IPS-NIHi7 (cell line): ENCODE measurements at regions not wholly inside any gene's neighbourhood (a gene's known extent, or its start where the extent isn't known, plus 50 kb on each side); places are given as distances from the start of the nearest gene placed in this dataset.

ENCODE experiments used
- DNase-seq: peaks from one replicate; pipeline ENCODE4 v3.0.0; 2012; ENCODE audit warnings: mixed read lengths; ENCODE audit errors: extremely low spot score

- DNase-seq: no peak
Measured at GRCh38 chr15:47566610-47567009, 150.7 kb upstream of the SEMA6D start.

- DNase-seq: no peak
Measured at GRCh38 chr15:47568030-47568429, 149.3 kb upstream of the SEMA6D start.

DNA sequence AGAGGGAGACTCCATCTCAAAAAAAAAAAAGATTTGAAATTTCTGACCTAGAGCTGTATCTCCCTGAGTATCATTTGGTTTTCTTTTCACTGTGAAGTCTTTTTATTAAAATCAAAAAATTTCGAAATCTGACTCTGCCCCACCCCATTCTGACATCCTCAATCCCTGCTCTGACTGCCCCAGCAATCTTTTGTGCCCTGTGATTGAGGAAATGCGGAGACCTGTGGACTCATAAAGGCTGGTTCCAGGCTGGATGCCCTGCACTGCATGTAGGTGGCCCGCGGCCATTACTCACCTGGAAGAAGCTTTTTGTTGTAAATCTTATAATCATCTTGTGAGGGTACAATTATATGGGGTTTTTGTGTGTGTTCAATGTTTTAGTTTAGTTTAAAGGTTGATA is 147.3 kb upstream of the SEMA6D start:
- DNase-seq: no peak

DNA sequence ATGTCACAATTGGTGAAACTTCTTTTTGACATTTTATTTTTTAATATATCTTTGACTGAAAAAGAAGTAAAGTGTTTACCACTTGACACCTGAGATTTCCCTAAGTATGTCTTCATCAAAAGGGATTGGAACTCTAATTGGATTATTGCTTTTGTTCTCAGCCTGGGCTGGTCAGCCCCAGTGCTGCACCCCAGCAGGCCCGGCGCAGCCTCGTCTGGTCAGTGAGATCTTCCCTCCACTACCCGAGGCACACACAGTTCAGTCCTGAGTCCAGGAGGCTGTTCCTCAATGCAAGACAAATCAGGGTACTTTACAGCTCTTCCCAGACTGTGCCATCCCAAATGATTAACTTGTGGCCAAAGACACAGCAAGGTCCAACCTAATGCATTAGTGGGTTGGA is 146.9 kb upstream of the SEMA6D start:
- no peak for DNase-seq

GRCh38 chr15:47570881-47571640 is 146.2 kb upstream of the SEMA6D start:
- no peak for DNase-seq

DNA sequence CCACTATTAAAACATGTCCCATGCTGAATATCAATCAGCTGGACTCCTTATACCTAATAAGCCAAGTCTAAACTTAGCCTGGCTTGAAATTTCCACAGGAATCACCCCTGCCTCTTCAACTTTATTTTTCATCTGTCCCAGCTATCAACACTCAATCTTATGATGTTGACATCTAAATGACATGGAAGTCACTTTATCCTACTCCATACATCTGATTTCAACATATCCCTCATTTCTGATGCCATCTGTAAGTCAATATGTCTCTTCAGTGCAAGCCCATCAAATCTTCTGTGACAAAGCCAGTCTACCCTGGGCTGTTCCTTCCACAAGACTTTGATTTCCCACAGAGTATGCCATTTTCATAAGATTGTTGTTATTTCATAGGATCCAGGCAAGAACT is 143.6 kb upstream of the SEMA6D start:
- DNase-seq: no peak

DNA sequence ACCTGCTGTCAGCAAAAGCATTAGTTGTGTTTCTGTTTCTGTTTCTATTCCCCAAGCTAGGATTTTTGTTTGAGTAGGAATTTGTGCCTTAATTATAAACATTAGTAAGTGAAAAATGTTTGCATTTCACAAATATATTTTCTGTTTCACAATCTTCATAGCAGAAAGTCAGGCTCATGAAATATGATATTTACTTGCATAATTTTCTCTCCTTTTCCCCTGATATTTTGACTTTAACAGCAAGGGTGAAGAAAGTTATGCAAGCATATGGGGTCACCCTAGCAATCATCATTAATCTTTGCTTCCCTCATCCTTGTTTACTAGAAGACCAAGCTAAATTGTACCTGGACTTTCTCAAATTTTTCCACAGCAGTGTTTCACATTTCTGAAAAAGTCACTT is 140.3 kb upstream of the SEMA6D start:
- DNase-seq: no peak

DNA sequence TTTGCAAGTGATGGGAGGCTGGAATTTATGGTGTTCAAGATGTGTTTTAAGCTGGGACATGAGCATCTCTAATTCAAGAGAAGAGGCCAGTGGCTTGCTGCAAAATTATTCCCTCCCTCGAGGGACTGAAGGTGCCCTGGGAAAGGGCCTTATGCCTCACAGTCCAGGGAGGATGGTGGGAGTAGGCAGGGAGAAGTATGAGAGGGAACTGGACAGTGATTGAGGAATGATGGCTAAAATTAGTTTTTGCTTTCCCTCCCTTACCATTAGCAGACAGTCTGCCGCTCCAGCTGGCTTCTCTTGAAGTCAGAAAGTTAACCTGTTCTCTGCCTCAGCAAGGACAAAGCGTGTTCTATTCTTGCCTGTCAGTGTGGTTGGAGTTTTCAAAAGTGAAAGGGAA is 139.8 kb upstream of the SEMA6D start:
- DNase-seq: no peak

DNA sequence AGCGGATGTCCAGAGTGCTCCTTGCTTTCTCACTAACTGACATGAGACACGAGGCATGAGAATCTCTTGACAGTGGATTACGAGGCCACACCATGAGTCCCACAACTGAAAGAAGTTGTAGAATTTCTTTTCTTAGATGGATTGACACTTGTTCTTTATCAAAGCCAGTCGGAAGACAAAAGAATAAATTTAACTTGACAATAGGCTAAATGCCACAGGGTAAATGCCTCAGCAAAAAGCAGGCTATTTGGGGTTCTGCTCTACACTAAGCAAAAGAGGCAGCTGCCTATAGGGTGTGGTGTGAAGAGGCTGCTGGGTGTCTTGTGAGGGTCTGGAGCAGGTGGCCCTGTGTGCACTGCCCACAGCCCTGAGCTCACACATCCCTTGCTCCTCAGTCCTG is 135.1 kb upstream of the SEMA6D start:
- DNase-seq: no peak

DNA sequence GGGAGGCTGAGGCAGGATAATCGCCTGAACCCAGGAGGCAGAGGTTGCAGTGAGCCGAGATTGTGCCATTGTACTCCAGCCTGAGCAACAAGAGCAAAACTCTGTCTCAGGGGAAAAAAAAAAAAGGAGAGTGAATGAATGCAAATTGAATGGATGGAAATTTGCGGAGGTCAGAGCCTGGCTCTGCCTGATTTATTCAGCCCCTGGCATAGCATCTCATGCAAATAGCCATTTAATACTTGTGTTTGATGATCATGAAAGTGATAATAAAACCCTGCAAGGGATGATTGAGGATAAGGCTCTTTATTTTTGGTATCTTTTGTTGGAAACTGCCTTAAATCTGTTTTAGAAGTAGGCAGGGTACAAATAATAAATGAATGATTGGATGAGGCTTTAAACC is 133.0 kb upstream of the SEMA6D start:
- no peak for DNase-seq

DNA sequence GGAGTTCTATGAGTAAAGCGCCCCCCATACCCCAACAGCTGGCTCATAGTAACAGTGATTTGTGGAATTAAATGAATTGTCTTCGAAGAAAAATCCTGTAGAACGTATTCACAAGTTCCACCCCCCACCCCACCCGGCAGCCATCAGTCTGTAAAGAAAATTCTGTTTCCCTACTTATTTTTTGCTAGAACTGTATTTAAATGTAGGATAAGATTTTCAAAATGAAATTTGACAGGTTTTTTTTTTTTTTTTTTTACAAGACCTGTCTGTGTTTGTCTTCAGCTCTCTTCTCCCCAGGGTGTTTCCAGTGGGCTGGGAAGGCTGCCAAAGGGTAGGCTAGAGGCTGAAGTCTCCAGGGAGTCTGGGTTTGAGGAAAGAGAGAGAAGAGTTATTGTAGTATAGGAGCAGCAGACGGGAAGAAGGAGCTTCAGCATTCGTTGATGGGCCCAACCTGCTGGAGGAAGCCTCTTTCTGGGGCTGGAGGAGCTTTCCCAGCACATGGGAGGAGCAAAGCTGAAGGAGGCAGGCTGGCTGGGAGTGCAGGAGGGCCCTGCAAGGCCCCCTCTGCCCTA is 130.6 kb upstream of the SEMA6D start:
- DNase-seq: no peak

DNA sequence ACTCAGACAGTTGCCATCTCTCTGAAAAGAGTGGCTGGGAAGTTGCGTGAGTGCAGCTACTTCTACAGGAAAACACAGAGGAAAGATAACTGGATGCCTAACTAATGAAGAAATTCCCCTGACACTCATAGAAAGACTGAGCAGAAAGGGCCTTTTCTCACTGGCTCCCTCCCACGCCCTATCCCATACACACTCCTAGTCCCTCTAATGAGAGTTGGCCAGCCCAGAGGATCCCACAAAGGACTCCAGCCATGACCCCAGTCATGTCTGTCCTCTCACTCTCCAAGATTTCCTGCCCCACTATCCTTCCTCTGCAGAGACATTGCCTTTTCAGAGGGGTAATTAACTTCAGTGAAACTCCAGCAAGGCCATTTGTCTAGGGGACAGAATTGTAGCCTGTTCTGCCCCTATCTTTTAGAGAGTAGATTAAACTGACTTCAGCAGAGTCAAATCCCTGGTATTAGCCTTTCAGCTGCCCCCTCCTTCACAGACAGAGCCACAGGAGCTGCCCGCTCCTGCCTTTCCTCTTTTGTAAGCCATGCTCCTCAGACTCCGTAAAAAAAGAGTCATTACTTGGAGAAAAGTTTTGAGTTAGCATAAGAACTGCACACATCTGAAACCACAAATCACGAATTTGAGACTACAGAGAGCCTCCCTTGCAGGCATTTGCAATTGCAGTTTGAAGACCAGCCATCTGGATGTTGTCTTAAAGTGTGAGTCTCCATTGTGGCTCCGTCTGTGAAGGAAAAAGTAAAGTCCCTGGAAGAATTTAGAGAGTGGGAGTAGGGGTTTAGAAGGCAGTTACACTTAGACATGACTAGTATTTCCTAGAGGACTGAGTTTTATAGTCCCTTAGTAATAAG is 129.1 kb upstream of the SEMA6D start:
- DNase-seq: peak; percentile 22

DNA sequence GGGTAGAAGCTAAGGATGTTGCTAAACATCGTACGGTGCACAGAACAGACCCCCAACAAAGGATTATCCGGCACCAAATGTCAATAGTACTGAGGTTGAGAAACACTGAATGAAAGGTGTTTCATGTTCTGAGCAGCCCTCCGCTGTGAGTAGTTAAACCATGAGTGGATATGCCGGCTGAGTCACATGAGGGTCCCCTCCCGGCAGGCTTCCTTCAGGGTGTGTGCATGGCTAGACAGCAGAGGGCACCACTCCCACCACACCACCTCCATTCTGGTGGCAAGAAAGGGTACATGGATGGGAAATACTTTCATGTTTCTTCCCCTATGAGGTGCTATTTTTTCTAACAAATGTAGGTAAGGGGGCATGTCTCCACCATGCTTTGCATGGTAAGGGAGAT is 128.3 kb upstream of the SEMA6D start:
- peak; percentile 54 for DNase-seq

DNA sequence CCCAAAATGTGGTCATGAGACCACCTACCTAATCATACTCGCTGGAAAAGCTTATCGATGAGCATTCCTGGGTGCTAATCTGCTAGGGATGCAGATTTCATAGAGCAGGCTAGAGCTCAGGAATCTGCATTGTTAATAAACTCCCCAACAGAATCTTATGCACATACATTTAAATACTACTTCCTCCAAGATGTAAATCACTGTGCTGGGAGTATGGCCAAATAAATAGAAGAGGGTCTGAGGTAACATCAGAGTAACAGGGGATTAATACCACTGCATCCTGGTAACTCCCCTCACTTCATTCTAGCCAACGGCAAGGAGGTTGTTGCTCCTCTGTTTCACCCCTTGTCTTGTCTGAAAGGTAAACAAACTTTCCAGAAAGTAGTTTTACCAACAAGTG is 118.3 kb upstream of the SEMA6D start:
- DNase-seq: no peak

DNA sequence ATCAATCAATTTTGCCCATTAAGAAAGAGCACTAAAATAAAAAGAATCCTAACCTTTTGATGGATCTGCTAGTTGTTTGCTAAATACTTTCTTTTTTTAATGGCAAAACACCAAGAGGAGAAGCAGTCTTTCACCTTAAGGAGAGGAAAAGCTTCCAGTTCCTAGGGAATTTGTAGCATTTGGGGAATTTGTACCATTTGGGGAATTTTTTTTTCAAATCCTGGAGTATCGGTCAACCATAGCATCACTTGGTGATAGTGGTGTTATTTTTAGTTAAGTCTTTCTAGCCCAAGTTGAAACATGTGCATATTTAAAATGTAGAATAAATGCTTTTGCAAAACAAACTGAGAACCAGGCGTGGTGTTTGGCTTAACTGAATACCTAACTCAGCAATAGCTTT is 117.5 kb upstream of the SEMA6D start:
- no peak for DNase-seq

DNA sequence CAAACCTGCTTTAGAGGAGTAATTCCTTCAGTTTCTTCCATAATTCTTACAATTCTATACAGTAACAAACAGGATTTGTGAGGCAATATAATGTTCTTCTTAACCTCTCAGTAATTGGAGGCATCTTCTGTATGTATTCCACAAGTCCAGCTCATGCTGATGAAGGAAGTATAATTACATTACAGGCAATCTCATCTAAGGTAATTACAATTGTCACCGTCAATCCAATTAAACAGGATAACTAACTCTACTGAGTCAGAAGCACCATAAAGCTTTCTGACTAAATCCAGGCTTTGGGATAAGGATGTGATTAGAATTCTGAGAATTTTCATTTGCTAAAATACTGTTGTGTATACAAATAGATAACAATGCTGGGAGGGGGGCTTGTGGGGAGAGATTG is 115.2 kb upstream of the SEMA6D start:
- no peak for DNase-seq

GRCh38 chr15:47603026-47603425 is 114.3 kb upstream of the SEMA6D start:
- DNase-seq: no peak

- DNase-seq: no peak
Measured at GRCh38 chr15:47607695-47608094, 109.6 kb upstream of the SEMA6D start.

GRCh38 chr15:47609693-47610092 is 107.6 kb upstream of the SEMA6D start:
- no peak for DNase-seq

DNA sequence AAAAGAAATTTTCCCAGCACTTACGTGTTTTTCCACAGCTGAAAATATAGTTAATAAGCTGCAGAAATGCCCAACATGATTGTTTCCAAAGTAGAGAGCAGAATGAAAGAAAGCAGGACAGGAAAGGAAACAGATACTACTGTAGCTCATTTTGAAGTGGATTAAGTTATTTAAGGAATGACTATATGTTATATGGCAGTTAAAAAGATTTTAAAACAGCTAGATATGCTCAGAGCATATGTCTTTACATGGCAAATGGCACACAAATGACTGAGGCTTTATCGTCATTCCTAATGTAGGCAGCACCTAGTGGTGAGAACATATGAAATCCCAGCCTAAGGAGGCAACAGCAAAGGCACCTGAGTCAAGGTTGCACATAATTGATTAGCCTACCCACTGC is 106.6 kb upstream of the SEMA6D start:
- DNase-seq: no peak

GRCh38 chr15:47614360-47615011 is 102.8 kb upstream of the SEMA6D start:
- DNase-seq: no peak

DNA sequence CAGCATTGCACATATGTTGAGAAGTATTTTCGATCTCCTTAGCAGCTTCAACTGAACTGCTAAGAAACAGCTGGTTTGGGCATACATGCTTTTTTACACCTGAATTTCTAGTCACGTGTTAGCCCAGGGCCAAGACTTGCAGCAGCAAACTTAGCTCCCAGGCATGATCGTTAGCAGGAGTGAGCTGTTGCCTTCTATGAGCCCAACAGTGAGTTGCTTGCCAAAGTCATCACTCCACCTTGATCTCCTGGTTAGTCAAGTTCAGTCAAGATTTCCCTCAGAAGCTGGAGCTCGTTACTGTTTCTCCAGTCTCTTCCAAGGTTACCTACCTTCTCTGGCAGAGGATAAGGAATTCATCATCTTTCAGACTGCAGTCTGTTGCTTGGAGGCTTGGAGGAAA is 100.4 kb upstream of the SEMA6D start:
- no peak for DNase-seq
